LNCaP clone FGC (cell line): ENCODE measurements at regions not wholly inside any gene's neighbourhood (a gene's known extent, or its start where the extent isn't known, plus 50 kb on each side); places are given as distances from the start of the nearest gene placed in this dataset.

Experiments
- DNase-seq: peaks from one replicate; pipeline ENCODE4 v3.0.0-alpha.2; 2011; ENCODE audit warnings: low read depth
- H3K4me3 ChIP-seq: 2 replicates; pipeline ENCODE4 v1.5.1; 2011; ENCODE audit warnings: mild to moderate bottlenecking, low read depth, low read length, control low read depth
- CTCF ChIP-seq: IDR thresholded peaks from 2 replicates; pipeline ENCODE4 v1.5.1; 2012; ENCODE audit warnings: mild to moderate bottlenecking; ENCODE audit not compliant: control insufficient read depth, insufficient read depth; ENCODE audit errors: extremely low read depth

GRCh38 chr16:63816276-63816675 lies 1305.6 kb downstream of the CDH11 start:
- TF ChIP-seq CTCF: no peak
- no peak for DNase-seq
- H3K4me3 ChIP-seq: no peak overlapping the region

- H3K4me3 ChIP-seq: no peak overlapping the region
- no peak for DNase-seq
- no peak for TF ChIP-seq CTCF
Measured at GRCh38 chr16:63813862-63814261, 1308.0 kb downstream of the CDH11 start.

GRCh38 chr16:63808730-63809129 lies 1313.1 kb downstream of the CDH11 start:
- no peak for TF ChIP-seq CTCF
- H3K4me3 ChIP-seq: no peak overlapping the region
- DNase-seq: no peak

GRCh38 chr16:63806794-63807506 lies 1314.9 kb downstream of the CDH11 start:
- H3K4me3 ChIP-seq: no peak overlapping the region
- DNase-seq: no peak
- TF ChIP-seq CTCF: no peak

- no peak overlapping the region for H3K4me3 ChIP-seq
- TF ChIP-seq CTCF: no peak
- no peak for DNase-seq
Measured at GRCh38 chr16:63804126-63804525, 1317.7 kb downstream of the CDH11 start.

GRCh38 chr16:63789603-63790002 lies 1332.3 kb downstream of the CDH11 start:
- peak; percentile 28 for TF ChIP-seq CTCF
- peak; percentile 14 for DNase-seq
- no peak overlapping the region for H3K4me3 ChIP-seq

GRCh38 chr16:63787014-63787413 lies 1334.8 kb downstream of the CDH11 start:
- DNase-seq: no peak
- no peak for TF ChIP-seq CTCF
- H3K4me3 ChIP-seq: no peak overlapping the region
